NCI-H82 treated with DMSO at 0.1 percent for 48 hours (cell line): ENCODE measurements at regions not wholly inside any gene's neighbourhood (a gene's known extent, or its start where the extent isn't known, plus 50 kb on each side); places are given as distances from the start of the nearest gene placed in this dataset.
"Not testable (repeated sequence)": the region's sequence is repeated elsewhere in the genome, so short reads cannot be mapped to it uniquely, and the experiment has no call there.

Experiments
- DNase-seq: peaks from one replicate; lab custom pipeline; 2025; ENCODE audit not compliant: unreplicated experiment; lab: John Stamatoyannopoulos, UW

- no peak for DNase-seq
Observed at GRCh38 chr2:51322613-51323012, 290.7 kb upstream of the NRXN1 start.

- no peak for DNase-seq
Observed at GRCh38 chr2:51304311-51304710, 272.4 kb upstream of the NRXN1 start.

- no peak for DNase-seq
Observed at GRCh38 chr2:51301381-51301780, 269.4 kb upstream of the NRXN1 start.

- no peak for DNase-seq
Observed at GRCh38 chr2:51299370-51299769, 267.4 kb upstream of the NRXN1 start.

- DNase-seq, result no peak
Observed at GRCh38 chr2:51297488-51297887, 265.6 kb upstream of the NRXN1 start.

- no peak for DNase-seq
Observed at GRCh38 chr2:51293566-51294200, 261.8 kb upstream of the NRXN1 start.

GRCh38 chr2:51291762-51292551 lies 260.0 kb upstream of the NRXN1 start:
- no peak for DNase-seq

- no peak for DNase-seq
Observed at GRCh38 chr2:51290725-51291124, 258.8 kb upstream of the NRXN1 start.

- no peak for DNase-seq
Observed at GRCh38 chr2:51289045-51289444, 257.1 kb upstream of the NRXN1 start.

GRCh38 chr2:51268191-51268590 lies 236.3 kb upstream of the NRXN1 start:
- DNase-seq, result no peak

- no peak for DNase-seq
Observed at GRCh38 chr2:51265539-51265938, 233.6 kb upstream of the NRXN1 start.

GRCh38 chr2:51263951-51264350 lies 232.0 kb upstream of the NRXN1 start:
- DNase-seq, result no peak

- DNase-seq, result not testable (repeated sequence)
Observed at GRCh38 chr2:51263101-51263500, 231.2 kb upstream of the NRXN1 start.

- DNase-seq, result no peak
Observed at GRCh38 chr2:51258301-51258700, 226.4 kb upstream of the NRXN1 start.

- DNase-seq, result no peak
Observed at GRCh38 chr2:51256736-51257135, 224.8 kb upstream of the NRXN1 start.

- no peak for DNase-seq
Observed at GRCh38 chr2:51251356-51251755, 219.4 kb upstream of the NRXN1 start.

- no peak for DNase-seq
Observed at GRCh38 chr2:51247252-51247805, 215.4 kb upstream of the NRXN1 start.

- no peak for DNase-seq
Observed at GRCh38 chr2:51243892-51244535, 212.1 kb upstream of the NRXN1 start.

GRCh38 chr2:51237626-51238271 lies 205.8 kb upstream of the NRXN1 start:
- no peak for DNase-seq

GRCh38 chr2:51232027-51232426 lies 200.1 kb upstream of the NRXN1 start:
- no peak for DNase-seq

GRCh38 chr2:51231071-51231470 lies 199.1 kb upstream of the NRXN1 start:
- no peak for DNase-seq
